Activated CD4-positive, alpha-beta T cell treated with anti-CD3 and anti-CD28 coated beads, Interleukin-10, Interleukin-2, amounts not matched to agents 100 ng/mL and 50 ng/mL, durations not matched to agents 16 hours and 8 hours (primary cell): ENCODE measurements at regions not wholly inside any gene's neighbourhood (a gene's known extent, or its start where the extent isn't known, plus 50 kb on each side); places are given as distances from the start of the nearest gene placed in this dataset.
A peak's percentile ranks its signal among the peaks of the same experiment; 100 is the strongest.

Experiments used
- DNase-seq: peaks from one replicate; pipeline ENCODE4 v3.0.0-alpha.2; 2020

DNA sequence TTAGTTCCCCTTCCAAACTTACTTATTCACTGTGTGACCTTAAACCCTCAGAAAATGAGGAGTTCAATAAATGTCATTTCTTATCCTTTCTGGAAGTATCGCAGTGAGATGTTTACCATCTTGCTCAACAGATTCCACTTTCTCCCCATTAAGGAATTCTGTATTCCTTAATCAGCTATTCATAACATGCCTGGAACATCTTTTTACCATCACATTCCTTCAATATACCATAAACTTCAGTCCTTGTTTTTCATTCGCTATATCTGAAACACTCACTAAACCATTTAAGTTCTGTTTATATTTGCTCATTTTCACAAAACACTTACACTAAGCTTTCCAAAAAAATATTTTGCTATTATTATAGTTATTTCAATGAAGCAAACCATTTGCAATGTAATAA is 1158.6 kb downstream of the CDH12 start:
- DNase-seq: no peak

GRCh38 chr5:21693591-21693990 is 1159.6 kb downstream of the CDH12 start:
- DNase-seq: no peak

DNA sequence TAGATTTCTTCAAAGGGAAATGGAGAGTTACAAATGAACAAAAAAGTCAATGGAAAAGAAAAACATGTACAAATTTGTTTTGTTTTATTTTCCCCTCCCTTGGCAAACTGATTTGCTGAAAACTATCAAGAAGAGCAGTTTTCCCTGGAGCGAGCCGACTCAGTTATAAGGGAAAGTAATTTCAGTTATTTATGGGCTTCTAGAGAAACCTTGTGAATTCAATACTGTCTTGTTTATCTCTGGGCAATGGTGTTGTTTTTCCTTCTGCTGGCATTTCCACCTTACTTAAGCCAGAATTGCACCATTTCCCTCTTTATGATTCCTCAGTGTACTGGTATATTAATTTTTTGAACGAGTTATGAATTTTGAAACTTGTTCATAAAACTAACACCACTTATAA is 1163.6 kb downstream of the CDH12 start:
- no peak for DNase-seq

- DNase-seq: no peak
Observed at GRCh38 chr5:21688655-21689054, 1164.5 kb downstream of the CDH12 start.

GRCh38 chr5:21687621-21688020 is 1165.5 kb downstream of the CDH12 start:
- DNase-seq: no peak

GRCh38 chr5:21686706-21687105 is 1166.4 kb downstream of the CDH12 start:
- DNase-seq: no peak

- no peak for DNase-seq
Observed at GRCh38 chr5:21685522-21685921, 1167.6 kb downstream of the CDH12 start.

DNA sequence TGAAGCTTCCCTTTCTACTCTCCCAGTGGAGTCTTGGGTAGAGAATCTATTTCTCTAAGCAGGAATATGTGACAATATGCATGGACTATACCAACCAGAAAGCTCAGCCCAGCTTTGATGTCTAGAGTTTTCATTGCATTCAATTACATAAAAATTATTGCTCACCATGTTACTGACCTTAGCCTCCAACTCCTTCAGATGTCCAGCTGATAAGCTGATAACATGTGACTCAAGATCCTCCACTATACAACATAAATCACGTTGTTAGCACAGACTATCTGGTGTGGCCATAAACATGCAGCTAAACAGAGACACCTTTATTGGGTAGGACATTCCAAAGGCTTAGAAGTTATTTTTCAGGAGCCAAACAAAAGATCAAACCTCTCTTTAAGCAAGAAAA is 1168.2 kb downstream of the CDH12 start:
- DNase-seq: no peak

DNA sequence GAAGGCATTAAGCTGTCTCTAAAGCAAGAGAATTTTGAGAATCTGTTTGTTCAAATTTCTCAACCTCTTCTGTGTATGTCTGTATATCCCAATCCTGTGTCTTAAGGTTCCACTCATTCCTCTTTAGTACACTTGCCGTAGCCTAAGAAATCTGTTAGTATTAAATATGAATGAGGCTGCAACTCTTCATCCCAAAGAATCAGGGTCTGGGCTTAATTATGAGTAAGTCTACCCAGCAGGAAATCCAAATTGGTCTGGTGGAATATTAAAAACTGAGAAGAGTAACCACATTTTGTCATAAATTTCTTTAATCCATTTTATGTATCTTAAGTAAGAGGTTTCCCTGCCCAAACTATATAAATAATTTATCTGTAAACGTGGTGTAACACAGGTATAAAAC is 1171.2 kb downstream of the CDH12 start:
- DNase-seq: no peak

DNA sequence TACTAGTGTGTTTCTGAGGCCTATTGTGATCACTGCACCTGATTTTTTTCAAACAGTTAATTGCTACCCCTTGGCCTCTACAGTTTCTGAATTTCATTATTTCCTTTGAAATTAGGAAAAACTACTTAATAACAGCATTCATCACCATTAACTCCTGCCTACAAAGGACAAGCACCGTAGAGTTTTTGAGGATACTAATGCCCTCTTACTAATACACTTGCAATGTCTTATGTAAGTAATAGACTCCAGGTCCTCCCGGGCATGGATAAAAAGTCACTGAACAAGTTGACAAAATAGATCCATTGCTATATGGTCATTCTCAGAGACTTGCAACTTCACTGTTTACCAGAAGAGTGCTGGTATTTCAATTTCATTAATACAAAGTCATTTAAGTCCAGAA is 1172.5 kb downstream of the CDH12 start:
- no peak for DNase-seq

DNA sequence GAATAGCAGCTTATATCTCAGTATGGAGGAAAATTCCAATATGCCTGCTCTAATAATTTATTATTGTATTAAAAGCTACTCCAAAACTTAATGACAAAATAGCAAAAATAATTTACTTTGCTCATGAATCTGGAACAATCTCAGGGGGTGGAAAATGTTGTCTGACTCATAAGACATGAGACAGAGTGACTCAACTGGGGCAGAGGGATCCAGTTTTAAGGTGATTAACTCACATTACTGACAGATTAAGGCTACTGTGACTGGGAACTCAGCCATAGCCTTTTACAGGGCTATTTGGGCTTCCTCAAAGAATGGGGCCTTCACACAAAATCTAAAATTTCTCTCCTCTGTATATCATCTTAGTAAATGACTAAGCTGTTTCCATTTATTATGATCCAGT is 1172.9 kb downstream of the CDH12 start:
- no peak for DNase-seq

DNA sequence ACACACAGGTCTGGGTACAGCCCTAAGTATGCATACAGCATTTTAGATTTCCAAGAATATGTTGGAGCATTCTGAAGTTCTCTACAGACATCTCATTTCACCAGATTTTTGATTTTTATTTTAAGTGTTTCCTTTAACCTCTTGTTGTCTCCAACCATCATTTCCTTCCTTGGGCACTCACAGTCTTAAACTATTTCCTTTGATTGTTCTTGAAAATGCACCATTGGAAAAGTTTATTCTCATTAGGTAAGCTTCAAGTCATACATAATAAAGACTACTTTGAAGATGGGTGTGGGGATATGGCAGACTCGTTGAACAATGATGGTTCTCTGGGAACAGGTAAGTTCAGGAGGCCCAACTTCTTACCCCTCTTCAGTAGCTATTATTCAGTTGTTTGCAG is 1174.6 kb downstream of the CDH12 start:
- DNase-seq: no peak

GRCh38 chr5:21672911-21673310 is 1180.2 kb downstream of the CDH12 start:
- DNase-seq: no peak

DNA sequence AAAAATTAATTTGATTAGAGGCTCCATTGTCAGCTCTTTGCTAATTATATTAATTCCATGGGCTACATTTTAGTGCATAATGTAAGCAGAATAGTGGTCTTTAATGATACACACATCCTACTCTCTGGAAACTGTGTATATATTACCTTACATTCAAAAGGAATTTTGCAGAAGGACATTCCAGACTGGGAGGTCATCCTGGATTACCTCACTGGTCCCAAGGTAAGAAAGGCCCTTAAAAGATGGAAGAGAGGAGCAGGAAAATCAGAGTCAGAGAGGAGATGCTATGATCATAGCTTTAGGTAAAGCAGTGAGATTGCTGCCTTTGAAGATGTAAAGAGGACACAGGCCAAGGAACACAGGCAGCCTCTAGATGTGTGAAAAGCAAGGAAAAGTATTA is 1180.8 kb downstream of the CDH12 start:
- no peak for DNase-seq

DNA sequence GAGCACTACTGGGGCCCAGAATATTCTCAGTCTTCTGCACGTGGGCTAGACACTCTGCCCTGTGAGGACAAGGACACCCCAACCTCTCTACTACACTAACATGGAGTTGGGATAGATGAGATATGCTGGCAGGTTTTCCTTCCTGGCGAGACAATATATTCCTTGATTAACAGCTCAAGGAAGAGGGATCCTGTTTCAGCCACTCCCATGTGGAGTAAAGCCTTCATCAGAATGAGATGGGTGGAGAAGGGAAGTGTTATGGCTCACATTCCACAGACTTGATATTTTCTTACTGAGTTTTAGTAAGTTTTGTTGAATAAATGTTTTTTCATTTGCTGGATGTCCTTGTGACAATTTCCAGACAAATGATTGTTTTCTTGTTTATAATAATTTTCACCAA is 1187.6 kb downstream of the CDH12 start:
- no peak for DNase-seq

DNA sequence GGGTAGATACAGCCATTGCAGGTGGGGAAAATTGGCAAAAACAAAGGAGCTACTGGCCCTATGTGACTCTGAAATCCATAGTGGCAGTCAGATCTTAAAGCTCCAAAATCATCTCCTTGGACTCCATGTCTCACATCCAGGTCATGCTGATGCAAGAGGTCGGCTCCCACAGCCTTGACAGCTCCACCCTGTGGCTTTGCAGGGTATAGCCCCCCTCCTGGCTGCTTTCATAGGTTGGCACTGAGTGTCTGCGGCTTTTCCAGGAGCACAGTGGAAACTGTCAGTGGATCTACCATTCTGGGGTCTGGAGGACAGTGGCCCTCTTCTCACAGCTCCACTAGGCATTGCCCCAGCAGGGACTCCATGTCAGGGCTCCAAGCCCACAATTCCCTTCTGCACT is 1190.1 kb downstream of the CDH12 start:
- DNase-seq: peak; percentile 2

DNA sequence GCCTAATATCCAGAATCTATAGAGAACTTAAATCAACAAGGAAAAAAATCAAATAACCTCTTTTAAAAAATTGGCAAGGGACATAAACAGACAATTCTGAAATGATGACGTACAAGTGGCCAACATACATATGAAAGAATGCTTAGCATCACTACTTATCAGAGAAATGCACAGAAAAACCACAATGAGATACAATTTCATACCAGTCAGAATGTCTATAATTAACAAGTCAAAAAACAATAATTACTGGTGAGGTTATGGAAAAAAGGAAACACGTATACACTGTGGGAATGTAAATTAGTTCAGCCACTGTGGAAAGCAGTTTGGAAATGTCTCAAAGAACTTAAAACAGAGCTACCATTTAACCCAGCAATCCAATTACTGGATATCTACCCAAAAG is 1192.0 kb downstream of the CDH12 start:
- DNase-seq: no peak

GRCh38 chr5:21654556-21654955 is 1198.6 kb downstream of the CDH12 start:
- DNase-seq: no peak

DNA sequence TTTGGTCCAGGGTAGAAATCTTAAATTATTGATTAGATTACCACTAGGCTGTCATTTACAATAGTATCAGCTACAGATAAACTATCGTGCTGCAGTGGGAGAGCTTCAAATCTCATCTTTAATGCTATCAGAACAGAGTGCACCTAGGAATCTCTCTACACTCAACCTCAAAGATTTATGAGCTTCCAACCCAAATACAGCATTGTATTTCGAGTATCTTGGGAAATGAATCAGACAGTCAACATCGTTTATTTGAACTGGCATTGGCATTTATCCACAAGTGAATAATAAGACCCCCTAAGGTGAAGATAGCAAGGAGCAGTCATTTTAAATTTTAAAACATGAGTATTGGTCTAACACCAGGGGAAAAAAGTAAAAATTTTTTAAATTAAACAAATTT is 1203.2 kb downstream of the CDH12 start:
- no peak for DNase-seq

DNA sequence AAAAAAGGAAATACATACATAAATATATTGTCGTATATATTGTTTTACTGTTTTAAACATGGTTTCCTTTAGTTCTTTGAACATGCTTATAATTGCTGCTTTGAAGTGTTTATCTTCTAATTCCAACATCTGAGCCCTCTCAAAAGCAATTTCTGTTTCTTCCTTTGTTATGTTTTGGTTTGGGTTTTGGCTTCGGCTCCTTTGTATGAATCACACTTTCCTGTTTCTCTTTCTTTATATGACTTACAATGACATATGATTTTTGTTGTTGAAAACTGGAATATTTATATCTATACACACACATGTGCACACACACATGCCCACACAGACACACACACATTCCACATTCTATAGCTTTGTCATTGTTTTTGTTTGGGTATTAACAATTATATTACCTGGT is 1206.7 kb downstream of the CDH12 start:
- DNase-seq: no peak

- no peak for DNase-seq
Observed at GRCh38 chr5:21644032-21644431, 1209.1 kb downstream of the CDH12 start.

DNA sequence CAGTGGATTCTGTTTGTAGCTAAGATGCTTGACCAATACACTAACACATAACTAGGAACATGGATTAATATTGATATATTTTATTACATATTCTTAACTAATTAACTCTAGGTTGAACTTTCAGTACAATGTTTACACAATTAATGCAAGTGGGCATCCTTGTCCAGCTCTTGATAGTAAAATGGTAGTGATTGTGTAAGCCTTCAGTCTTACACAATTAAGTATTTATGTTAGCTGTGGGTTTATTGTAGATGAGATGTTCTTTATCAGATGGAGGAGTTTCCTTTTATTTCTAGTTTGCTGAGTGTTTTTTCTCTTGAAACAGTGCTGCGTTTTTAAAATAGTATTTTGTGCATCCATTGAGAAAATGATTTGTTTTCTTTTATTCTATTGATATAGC is 1210.8 kb downstream of the CDH12 start:
- no peak for DNase-seq

DNA sequence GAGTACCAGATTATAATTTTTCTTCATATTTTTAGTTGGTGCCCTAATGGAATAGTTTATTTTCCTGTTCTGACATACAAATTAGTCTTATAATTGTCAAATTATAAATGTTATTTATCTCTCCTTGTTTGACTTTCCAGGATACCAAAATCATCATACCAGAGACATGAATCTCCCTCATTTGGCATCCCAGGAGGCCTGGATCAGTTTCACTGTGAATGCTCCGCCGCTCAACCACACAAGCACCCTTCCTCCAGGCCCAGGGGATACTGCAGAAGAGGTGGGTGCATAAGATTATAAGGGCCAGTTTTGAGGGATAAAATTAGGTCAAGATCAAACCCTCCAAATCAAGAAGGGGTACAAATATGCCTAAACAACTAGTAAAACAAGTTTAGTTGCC is 1229.3 kb downstream of the CDH12 start:
- DNase-seq: no peak

GRCh38 chr5:21615195-21615765 is 1237.9 kb downstream of the CDH12 start:
- DNase-seq: no peak

GRCh38 chr5:21613971-21614488 is 1239.1 kb downstream of the CDH12 start:
- DNase-seq: no peak

- no peak for DNase-seq
Observed at GRCh38 chr5:21603796-21604195, 1249.3 kb downstream of the CDH12 start.
